ENCODE measurements at regions not wholly inside any gene's neighbourhood (a gene's known extent, or its start where the extent isn't known, plus 50 kb on each side); places are given as distances from the start of the nearest gene placed in this dataset.

GRCh38 chr1:84740050-84740714 lies 49.9 kb upstream of the SSX2IP start (continued):
- TF ChIP-seq ZNF10 (tag by site-specific recombination; IDR thresholded peaks at IDR 0.05) = no peak

Measured in HEK293 (cell line).